ENCODE measurements at regions not wholly inside any gene's neighbourhood (a gene's known extent, or its start where the extent isn't known, plus 50 kb on each side); places are given as distances from the start of the nearest gene placed in this dataset.

- TF ChIP-seq CTCF (IDR thresholded peaks at IDR 0.05) (no peak), POLR2A (IDR thresholded peaks at IDR 0.05) (no peak)
These were observed 847.9 kb upstream of the CHAC2 start for GRCh38 chr2:52919673-52920072.

Data from lower leg skin (tissue), 3 donors.